ENCODE measurements at regions not wholly inside any gene's neighbourhood (a gene's known extent, or its start where the extent isn't known, plus 50 kb on each side); places are given as distances from the start of the nearest gene placed in this dataset.

DNA sequence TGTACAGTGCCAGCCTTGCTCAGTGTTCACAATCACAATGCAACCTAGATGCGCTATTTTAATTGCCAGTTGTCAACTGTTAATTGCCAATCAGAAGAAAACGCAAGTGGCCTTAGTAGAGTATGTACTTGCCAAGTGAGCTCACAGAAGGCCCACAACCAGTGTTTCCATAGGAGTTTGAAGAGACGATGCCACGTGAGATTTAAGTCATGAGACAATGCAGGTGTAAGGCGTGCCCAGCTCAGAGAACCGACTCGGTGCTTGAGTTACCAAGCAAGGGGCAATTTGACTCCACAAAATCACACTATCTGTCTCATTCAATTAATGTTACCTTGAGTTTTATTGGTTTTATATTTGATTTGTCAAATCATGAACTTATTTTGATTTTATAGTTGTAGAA, 65.6 kb downstream of the TEX35 start:
- TF ChIP-seq, protein P1, sequence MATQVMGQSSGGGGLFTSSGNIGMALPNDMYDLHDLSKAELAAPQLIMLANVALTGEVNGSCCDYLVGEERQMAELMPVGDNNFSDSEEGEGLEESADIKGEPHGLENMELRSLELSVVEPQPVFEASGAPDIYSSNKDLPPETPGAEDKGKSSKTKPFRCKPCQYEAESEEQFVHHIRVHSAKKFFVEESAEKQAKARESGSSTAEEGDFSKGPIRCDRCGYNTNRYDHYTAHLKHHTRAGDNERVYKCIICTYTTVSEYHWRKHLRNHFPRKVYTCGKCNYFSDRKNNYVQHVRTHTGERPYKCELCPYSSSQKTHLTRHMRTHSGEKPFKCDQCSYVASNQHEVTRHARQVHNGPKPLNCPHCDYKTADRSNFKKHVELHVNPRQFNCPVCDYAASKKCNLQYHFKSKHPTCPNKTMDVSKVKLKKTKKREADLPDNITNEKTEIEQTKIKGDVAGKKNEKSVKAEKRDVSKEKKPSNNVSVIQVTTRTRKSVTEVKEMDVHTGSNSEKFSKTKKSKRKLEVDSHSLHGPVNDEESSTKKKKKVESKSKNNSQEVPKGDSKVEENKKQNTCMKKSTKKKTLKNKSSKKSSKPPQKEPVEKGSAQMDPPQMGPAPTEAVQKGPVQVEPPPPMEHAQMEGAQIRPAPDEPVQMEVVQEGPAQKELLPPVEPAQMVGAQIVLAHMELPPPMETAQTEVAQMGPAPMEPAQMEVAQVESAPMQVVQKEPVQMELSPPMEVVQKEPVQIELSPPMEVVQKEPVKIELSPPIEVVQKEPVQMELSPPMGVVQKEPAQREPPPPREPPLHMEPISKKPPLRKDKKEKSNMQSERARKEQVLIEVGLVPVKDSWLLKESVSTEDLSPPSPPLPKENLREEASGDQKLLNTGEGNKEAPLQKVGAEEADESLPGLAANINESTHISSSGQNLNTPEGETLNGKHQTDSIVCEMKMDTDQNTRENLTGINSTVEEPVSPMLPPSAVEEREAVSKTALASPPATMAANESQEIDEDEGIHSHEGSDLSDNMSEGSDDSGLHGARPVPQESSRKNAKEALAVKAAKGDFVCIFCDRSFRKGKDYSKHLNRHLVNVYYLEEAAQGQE (IDR thresholded peaks at IDR 0.05; ENCODE audit: low read depth), result no peak
- TF ChIP-seq TCF12 (IDR thresholded peaks at IDR 0.05; ENCODE audit: low read depth) (no peak), TAF1 (IDR thresholded peaks at IDR 0.05; ENCODE audit: low read depth) (no peak), YY1 (IDR thresholded peaks at IDR 0.05; ENCODE audit: low read depth) (no peak), FOXM1 (IDR thresholded peaks at IDR 0.05; ENCODE audit: borderline replicate concordance, low read depth) (no peak), EP300 (IDR thresholded peaks at IDR 0.05; ENCODE audit: borderline replicate concordance) (no peak), CEBPB (IDR thresholded peaks at IDR 0.05) (no peak), RAD21 (IDR thresholded peaks at IDR 0.05; ENCODE audit: low read depth) (no peak), CREB1 (IDR thresholded peaks at IDR 0.05; ENCODE audit: low read depth) (no peak), EGR1 (IDR thresholded peaks at IDR 0.05) (no peak)
- TF ChIP-seq, protein P2, sequence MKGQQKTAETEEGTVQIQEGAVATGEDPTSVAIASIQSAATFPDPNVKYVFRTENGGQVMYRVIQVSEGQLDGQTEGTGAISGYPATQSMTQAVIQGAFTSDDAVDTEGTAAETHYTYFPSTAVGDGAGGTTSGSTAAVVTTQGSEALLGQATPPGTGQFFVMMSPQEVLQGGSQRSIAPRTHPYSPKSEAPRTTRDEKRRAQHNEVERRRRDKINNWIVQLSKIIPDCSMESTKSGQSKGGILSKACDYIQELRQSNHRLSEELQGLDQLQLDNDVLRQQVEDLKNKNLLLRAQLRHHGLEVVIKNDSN (IDR thresholded peaks at IDR 0.05), result no peak
- TF ChIP-seq, protein P3, sequence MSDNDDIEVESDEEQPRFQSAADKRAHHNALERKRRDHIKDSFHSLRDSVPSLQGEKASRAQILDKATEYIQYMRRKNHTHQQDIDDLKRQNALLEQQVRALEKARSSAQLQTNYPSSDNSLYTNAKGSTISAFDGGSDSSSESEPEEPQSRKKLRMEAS (IDR thresholded peaks at IDR 0.05), result no peak

Measured in Ishikawa (cell line).